GM19397 (cell line): ENCODE measurements at regions not wholly inside any gene's neighbourhood (a gene's known extent, or its start where the extent isn't known, plus 50 kb on each side); places are given as distances from the start of the nearest gene placed in this dataset.

Experiments
- ATAC-seq: cut with Tn5 transposase; IDR thresholded peaks from one replicate; pipeline ENCODE4 v1.9.1; 2021; ENCODE audit warnings: mild to moderate bottlenecking, moderate library complexity; ENCODE audit not compliant: unreplicated experiment

- no peak for ATAC-seq
These were observed 121.8 kb downstream of the BBS10 start for GRCh38 chr12:76226397-76226796.

GRCh38 chr12:76223869-76224268, 124.3 kb downstream of the BBS10 start:
- no peak for ATAC-seq

DNA sequence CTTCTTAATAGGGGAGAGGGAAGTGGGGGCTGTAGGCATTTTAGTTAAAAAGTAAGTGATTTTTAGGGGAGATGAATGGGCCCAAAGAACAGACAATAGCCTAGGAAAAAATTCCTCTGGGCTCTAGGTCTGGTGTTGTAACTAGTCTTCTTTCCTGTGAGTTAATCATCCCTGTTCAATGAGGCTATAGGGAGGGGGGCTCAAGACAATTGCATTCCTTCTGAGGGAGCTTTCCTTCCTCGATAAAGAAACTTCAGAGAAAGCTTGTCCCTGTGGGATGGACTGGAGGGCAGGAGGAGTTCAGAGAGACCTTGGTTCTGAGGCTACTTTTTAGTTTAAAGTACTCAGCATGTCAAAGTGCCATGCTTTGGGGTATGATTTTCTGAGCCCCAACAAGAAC, 127.2 kb downstream of the BBS10 start:
- no peak for ATAC-seq

- ATAC-seq: no peak
These were observed 128.4 kb downstream of the BBS10 start for GRCh38 chr12:76219806-76220205.

DNA sequence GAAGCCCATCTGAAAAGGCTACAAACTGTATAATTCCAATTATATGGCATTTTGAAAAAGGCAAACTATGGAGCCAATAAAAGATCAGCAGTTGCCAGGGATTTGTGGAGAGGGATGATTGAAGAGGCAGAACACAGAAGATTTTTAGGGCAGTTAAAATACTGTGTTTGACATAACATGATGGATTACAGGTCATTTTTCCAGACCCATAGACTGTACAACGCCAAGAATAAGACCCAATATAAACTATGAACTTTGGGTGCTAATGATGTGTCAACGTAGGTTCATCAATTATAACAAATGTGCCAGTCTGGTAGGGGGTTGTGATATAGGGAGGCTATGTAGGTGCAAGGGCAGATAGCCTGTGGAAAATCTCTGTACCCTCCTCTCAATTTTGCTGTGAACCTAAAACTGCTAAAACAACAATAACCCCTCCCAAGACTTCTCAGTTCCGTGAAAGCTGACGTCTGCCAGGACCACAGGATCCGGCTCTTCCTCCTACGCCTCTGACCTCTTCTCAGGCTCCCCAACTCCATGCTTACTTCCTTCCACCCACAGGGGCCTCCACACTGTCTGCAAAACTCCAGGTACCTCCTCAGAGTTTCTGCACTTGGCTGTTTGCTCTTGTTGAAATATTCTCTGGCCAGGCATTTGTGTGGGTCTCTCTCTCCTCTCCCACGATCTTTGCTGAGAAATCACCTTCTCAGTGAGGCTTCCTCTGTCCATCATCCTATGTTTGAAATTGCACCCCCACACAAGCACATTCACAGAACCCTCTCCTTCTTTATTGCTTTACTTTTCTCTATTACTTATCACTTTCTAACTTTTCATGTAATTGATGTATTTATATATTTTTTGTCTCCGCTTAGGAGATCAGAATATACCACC, 131.4 kb downstream of the BBS10 start:
- no peak for ATAC-seq

DNA sequence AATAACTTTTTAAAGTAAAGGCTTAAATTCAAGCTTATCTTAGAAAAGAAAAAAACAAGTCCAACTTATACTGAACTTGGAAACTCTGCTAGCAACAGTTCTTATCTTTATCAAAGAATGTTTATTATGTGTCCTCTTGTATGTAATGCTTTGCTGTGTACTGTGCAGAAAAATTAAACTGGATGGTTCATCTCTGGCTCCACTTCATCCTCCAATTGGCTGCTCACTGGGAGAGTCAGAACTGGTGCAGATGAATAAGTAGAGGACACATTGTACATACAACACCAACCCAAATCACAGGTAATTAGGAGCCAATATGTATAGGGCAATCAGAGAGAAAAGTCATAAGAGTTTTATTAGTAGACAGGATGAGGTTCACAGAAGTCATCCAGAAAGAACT, 123.6 kb upstream of the NAP1L1 start:
- no peak for ATAC-seq

DNA sequence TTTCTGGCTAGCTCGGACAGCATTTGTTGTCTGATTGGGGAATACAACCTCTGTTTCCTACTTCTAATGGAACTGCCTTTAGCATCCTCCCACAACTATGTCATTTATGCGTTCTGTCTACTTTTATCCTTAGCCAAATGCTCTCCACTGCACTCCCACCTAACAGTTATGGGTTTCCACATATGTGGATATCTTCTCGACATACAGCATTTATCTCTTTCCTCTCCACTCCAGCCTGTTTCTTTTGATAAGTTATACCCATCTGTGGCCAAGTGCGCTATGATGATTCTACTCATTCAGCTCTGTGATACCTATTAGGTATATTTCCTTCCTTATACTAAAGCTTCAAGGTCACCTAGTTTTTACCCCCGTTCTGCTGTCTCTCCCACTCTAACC, 122.2 kb upstream of the NAP1L1 start:
- no peak for ATAC-seq

GRCh38 chr12:76206039-76206676, 121.7 kb upstream of the NAP1L1 start:
- ATAC-seq: no peak

GRCh38 chr12:76202621-76203020, 118.1 kb upstream of the NAP1L1 start:
- ATAC-seq: no peak

DNA sequence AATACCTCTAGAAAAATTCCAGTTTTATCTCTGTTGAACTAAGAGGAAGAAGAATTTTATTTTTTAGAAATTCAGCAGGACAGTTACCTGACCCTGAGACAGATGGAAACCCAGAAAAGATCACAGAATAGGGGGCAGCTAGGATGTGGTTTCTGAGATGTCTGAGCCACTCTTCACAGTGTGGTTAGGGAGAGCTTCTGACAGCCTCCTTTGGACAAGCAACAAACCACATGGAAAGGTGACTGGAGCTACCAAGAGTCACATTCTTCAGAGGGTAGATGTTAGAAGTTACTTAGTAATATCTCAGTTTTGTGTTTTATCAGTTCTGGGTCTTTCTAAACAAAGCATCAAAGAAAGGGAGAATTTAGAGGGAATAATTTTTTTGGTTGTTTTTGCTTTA, 117.3 kb upstream of the NAP1L1 start:
- no peak for ATAC-seq

GRCh38 chr12:76201316-76201715, 116.8 kb upstream of the NAP1L1 start:
- no peak for ATAC-seq

DNA sequence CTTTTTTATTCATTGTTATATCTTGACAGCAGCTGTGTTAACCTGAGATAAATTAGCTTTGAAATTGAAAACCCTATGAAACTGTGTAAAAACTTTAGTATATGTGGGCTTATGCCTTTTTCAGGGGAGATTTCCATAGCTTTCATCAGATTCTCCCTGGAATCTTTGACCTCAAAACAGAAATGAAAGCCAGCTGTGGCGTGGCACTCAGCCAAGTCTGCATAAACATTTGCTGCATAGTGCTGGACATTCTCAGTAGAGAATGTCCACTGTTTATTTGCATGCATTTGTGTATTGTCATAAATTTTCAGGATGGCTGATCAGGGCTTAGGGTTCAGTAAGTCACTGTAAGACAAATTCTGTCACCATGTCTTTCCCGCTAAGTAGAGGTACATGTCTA, 115.3 kb upstream of the NAP1L1 start:
- ATAC-seq: no peak

GRCh38 chr12:76198839-76199238, 114.4 kb upstream of the NAP1L1 start:
- ATAC-seq: no peak

GRCh38 chr12:76197283-76197682, 112.8 kb upstream of the NAP1L1 start:
- no peak for ATAC-seq

GRCh38 chr12:76195920-76196319, 111.4 kb upstream of the NAP1L1 start:
- no peak for ATAC-seq

GRCh38 chr12:76194724-76195123, 110.2 kb upstream of the NAP1L1 start:
- ATAC-seq: no peak

DNA sequence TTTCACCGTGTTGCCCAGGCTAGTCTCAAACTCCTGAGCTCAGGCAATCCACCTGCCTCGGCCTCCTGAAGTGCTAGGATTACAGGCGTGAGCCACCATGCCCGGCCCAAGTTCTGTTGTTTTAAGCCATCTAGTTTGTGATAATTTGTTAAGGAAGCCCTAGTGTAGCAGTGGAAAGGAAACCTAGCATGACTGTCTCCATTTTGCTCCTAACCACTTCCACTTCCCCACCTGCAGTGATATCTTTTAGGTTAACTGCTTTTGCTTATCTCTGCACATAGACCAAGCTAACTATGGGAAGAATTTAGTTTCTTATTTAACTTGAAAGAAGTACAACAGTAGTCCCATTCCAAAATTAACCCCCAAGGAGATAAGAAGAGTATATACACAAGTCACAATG, 109.5 kb upstream of the NAP1L1 start:
- ATAC-seq: no peak

GRCh38 chr12:76192416-76192815, 107.9 kb upstream of the NAP1L1 start:
- no peak for ATAC-seq

DNA sequence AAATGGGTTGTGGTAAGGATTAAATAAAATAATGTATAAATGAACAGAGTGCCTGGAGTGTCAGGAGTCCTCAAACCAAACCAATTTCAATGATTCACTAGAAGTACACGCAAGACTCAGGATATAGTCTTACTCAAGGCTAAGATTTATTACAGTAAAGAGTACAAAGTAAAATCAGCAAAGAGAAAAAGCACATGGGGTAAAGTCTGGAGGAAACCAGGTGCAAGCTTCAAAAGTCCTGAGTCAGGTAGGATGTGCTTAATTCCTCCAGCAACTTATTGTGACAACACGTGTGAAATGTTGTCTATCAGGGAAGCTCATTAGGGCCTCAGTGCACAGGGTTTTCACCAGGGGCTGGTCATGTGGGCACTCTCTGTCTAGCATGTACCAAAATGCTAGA, 105.8 kb upstream of the NAP1L1 start:
- no peak for ATAC-seq

GRCh38 chr12:76189851-76190250, 105.4 kb upstream of the NAP1L1 start:
- ATAC-seq: no peak

DNA sequence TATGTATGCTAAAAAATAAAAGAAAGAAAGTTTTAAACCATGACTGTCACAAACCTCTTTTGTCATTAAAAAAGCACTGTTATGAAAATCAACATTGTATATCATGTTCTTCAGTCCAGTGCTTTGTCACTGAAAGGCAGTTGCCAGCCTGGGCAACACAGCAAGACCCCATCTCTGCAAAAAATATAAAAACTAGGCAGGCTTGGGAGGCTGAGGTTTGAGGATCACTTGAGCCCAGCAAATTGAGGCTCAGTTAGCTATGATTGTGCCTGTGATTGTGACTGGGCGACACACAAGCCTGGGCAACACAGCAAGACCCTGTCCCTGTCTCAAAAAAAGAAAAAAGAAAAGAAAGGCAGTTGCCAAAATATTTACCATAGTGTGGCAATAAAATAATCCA, 102.7 kb upstream of the NAP1L1 start:
- ATAC-seq: no peak

- ATAC-seq: no peak
These were observed 101.8 kb upstream of the NAP1L1 start for GRCh38 chr12:76186131-76186906.
